ENCODE measurements at regions not wholly inside any gene's neighbourhood (a gene's known extent, or its start where the extent isn't known, plus 50 kb on each side); places are given as distances from the start of the nearest gene placed in this dataset.

- TF ChIP-seq, protein P1, sequence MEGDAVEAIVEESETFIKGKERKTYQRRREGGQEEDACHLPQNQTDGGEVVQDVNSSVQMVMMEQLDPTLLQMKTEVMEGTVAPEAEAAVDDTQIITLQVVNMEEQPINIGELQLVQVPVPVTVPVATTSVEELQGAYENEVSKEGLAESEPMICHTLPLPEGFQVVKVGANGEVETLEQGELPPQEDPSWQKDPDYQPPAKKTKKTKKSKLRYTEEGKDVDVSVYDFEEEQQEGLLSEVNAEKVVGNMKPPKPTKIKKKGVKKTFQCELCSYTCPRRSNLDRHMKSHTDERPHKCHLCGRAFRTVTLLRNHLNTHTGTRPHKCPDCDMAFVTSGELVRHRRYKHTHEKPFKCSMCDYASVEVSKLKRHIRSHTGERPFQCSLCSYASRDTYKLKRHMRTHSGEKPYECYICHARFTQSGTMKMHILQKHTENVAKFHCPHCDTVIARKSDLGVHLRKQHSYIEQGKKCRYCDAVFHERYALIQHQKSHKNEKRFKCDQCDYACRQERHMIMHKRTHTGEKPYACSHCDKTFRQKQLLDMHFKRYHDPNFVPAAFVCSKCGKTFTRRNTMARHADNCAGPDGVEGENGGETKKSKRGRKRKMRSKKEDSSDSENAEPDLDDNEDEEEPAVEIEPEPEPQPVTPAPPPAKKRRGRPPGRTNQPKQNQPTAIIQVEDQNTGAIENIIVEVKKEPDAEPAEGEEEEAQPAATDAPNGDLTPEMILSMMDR (IDR thresholded peaks at IDR 0.05) = no peak
- no peak for TF ChIP-seq TEAD4 (CRISPR knock-in tag; IDR thresholded peaks at IDR 0.05)
- TF ChIP-seq ZNF281 (CRISPR knock-in tag; IDR thresholded peaks at IDR 0.05) = no peak
- TF ChIP-seq, protein P2, sequence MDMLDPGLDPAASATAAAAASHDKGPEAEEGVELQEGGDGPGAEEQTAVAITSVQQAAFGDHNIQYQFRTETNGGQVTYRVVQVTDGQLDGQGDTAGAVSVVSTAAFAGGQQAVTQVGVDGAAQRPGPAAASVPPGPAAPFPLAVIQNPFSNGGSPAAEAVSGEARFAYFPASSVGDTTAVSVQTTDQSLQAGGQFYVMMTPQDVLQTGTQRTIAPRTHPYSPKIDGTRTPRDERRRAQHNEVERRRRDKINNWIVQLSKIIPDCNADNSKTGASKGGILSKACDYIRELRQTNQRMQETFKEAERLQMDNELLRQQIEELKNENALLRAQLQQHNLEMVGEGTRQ (CRISPR knock-in tag; IDR thresholded peaks at IDR 0.05) = no peak
- TF ChIP-seq TEAD1 (CRISPR knock-in tag; IDR thresholded peaks at IDR 0.05) = no peak
These were observed 481.4 kb downstream of the XYLT1 start for GRCh38 chr16:16989368-16989767.

All from WTC11 (cell line).